Stimulated activated CD4-positive, alpha-beta T cell treated with anti-CD3 and anti-CD28 coated beads, Interleukin-15, amount 100 ng/mL, for 48 hours (primary cell): ENCODE measurements at regions not wholly inside any gene's neighbourhood (a gene's known extent, or its start where the extent isn't known, plus 50 kb on each side); places are given as distances from the start of the nearest gene placed in this dataset.
"Not testable (repeated sequence)": the region's sequence is repeated elsewhere in the genome, so short reads cannot be mapped to it uniquely, and the experiment has no call there.

Source experiments
- DNase-seq, 2 donors: peaks; one replicate each; pipeline ENCODE4 v3.0.0-alpha.2; 2020; ENCODE audit warnings: low read depth in 2 of 2

GRCh38 chr3:82761858-82762257 is 1000.4 kb upstream of the GBE1 start:
- DNase-seq: no peak

DNA sequence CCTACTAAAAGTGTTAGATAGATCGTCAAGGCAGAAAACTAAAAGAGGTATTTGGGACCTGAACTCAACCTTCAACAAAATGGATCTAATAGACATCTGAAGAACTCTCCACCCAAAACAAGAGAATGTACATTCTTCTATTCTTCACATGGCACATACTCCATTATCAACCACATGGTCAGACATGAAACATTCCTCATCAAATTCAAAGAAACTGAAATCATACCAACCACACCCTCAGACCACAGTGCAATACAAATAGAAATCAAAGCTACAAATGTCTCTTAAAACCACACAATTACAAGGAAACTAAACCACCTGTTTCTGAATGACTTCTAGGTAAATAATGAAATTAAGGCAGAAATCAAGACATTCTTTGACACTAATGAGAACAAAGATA is 984.1 kb upstream of the GBE1 start:
- DNase-seq: no peak

DNA sequence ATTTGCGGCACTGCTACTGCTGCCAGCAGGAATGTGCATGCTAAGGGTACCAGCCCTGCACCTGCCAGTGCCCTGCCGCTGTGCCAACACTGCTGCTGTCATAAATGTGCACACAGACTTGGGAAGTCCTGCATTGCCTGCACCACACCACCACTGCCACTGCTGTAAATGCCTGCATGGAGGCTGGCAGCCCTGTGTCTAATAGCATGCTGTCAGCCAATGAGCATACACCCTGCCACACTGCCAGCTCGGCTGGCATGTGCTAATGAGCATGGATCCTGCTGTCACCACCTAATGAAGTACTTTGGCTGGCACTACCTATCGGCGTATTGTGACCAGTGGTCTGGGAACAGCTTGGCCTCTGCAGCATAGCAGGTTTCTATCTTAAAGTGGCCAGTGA is 981.8 kb upstream of the GBE1 start:
- DNase-seq: no peak

GRCh38 chr3:82741346-82741745 is 979.9 kb upstream of the GBE1 start:
- no peak for DNase-seq

- DNase-seq: no peak
Measured at GRCh38 chr3:82739390-82739789, 977.9 kb upstream of the GBE1 start.

GRCh38 chr3:82736696-82737277 is 975.3 kb upstream of the GBE1 start:
- no peak for DNase-seq

- no peak for DNase-seq
Measured at GRCh38 chr3:82715091-82715856, 953.8 kb upstream of the GBE1 start.

- DNase-seq: no peak
Measured at GRCh38 chr3:82707035-82707434, 945.6 kb upstream of the GBE1 start.

DNA sequence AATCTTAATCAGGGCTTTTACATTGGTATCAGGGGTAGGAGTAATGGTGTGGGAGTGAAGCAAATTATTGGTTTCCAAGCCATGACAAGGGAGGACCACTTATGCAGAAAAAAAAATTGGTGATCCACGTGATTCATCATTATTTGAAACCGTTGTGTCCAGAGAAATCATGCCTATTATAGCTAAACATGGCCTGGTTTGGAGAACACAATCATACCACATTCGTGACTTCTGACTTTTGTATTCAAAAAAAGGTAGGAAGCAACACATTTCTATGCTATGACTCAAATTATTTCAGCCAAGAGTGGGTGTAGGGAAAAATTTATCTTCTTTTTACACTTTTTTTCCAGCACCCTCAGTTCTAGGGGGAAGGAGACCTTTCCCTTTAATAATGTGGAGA is 924.3 kb upstream of the GBE1 start:
- no peak for DNase-seq

GRCh38 chr3:82676356-82677026 is 915.0 kb upstream of the GBE1 start:
- DNase-seq: no peak

DNA sequence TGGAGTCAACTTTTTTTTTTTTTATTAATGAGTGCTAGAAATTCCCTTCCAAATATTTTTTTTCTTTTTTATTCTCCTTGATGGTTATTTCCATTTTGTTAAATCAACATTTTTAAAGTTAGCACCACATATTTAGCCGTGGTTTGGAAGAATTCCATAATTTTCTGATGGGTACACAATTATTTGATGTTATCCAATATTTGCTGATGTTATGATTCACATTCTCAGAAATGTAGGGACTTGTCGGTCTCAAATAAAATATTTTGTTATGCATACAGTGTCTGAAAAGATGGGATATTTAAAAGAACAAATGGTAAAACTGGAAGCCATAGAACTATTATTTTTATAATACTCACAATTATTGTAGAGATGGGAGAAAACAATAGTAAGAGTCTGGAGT is 911.5 kb upstream of the GBE1 start:
- no peak for DNase-seq

- no peak for DNase-seq
Measured at GRCh38 chr3:82671466-82671865, 910.0 kb upstream of the GBE1 start.

- DNase-seq: no peak
Measured at GRCh38 chr3:82654708-82655107, 893.3 kb upstream of the GBE1 start.

DNA sequence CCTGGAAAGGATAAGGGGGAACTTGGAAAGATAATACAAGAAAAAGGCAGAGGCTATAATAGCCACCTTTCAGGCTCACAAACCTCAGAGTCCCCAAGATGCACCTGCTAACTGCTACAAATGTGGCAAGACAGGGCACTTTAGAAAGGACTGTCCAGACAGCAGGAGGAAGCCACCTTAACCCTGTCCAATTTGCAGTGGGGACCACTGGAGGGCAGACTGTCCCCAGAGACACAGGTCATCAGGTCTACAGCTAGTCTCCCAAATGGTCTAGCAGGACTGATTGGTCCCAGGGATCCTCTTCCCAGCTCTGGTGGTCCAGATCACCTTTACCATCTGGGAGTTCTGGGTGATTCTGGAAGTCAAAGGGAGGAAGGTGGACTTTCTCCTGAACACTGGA is 882.5 kb upstream of the GBE1 start:
- no peak for DNase-seq

DNA sequence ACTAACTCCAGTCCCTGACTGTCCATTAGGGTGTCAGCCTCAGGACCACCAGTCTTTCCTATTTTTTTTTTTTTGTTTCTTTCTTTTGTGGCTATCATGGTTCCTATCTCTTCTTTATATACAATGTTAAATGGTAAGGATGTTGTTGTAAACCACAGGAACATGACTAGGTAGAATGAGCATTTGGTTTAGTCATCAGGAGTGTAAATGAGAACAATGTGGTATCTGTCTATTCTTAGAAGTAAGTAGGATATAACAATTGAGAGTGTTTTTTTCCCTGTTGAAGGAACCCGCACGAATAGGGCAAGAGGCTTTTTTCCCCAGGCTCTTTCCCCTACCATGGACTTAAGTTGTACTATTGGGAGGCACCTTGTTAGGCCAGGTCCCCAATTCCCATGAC is 880.3 kb upstream of the GBE1 start:
- no peak for DNase-seq

- DNase-seq: no peak
Measured at GRCh38 chr3:82640254-82640653, 878.8 kb upstream of the GBE1 start.

DNA sequence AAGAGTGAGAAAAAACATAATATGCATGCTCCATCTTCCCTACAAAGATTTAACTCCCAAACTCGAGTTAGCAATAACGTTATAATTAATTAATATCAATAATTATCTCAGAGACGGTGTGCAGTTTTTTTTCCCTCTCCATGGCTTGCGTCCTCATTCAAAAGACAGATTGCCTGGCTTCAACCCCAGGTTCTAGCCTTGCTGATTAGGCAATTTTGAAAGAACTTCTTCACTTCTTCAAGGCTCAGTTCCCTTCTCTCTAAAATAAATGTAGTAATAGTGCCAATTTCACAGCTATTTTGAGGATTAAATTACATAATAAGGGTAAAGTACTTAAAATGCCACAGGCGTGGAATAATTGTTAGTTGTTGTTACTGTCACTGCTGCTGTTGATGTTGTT is 876.1 kb upstream of the GBE1 start:
- no peak for DNase-seq

DNA sequence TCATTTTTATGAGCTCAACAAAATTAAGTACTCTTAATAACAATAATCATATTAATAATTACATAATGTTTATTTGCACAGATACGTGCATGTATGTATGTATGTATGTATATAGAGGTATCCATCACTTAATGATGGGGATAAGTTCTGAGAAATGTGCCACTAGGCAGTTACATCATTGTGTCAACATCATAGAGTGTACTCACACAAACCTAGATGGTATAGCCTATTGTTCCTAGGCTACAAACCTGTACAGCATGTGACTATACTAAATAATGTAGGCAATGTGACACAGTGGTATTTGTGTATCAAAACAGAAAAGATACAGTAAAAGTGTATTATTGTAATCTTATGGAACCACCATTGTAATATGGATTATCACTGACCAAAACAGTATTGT is 874.7 kb upstream of the GBE1 start:
- no peak for DNase-seq

GRCh38 chr3:82633319-82633718 is 871.9 kb upstream of the GBE1 start:
- DNase-seq: no peak

DNA sequence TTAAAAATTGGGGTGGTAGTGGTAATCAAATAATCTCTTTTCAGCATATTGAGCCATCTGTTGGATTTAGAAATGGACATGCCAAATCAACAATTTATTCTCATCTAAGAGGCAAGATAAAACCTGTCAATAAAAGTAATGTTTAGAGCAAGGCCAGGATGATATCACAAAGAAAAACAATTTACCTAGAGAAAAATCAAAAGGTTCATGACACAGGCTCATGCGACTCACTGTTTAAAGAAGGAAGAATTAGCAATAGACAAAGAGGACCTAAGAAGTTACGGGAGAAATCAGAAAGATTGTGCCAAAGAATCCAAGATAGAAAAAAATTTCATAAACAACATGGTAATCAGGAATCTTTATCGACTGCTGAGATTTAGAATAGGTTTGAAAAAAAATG is 868.5 kb upstream of the GBE1 start:
- DNase-seq: no peak

GRCh38 chr3:82628385-82629014 is 867.1 kb upstream of the GBE1 start:
- no peak for DNase-seq

DNA sequence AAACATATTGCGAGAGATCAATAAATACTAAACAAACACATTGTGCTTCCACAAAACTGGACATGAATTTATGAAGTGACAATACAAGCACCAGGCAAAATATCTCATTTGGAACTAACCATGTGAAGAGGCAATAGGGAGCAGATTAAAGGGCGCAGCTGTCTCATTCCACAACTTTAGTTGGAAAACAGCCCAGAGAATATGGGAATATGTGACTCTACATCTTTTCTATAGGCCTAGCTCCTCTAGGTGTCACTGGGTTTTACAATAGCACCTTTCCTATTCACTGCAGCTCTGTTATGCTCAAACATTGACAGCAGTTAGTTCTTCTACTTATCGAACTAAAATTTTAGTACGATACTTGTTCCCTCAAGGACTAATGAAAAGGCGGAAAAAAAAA is 866.3 kb upstream of the GBE1 start:
- no peak for DNase-seq

GRCh38 chr3:82620744-82621143 is 859.3 kb upstream of the GBE1 start:
- DNase-seq: not testable (repeated sequence)
